ENCODE measurements at regions not wholly inside any gene's neighbourhood (a gene's known extent, or its start where the extent isn't known, plus 50 kb on each side); places are given as distances from the start of the nearest gene placed in this dataset.

GRCh38 chr11:27187075-27187847 is 146.6 kb downstream of the BBOX1 start:
- intact Hi-C loops (cut with DNase I; ENCODE audit: low total_unique reads): no loop called here
- TF ChIP-seq CTCF (IDR thresholded peaks at IDR 0.05): no peak
- no peak for TF ChIP-seq POLR2A (IDR thresholded peaks at IDR 0.05)
- no peak for TF ChIP-seq POLR2AphosphoS5 (IDR thresholded peaks at IDR 0.05)

GRCh38 chr11:27186580-27186979 is 146.0 kb downstream of the BBOX1 start:
- no peak for DNase-seq (ENCODE audit: low spot score in 2 of 2)
- no peak overlapping the region for H3K27ac ChIP-seq
- intact Hi-C loops (cut with DNase I; ENCODE audit: low total_unique reads): no loop called here
- H3K27me3 ChIP-seq: no peaks in the 10 kb centered on the region
- H3K36me3 ChIP-seq: no peaks in the 10 kb centered on the region
- H3K4me3 ChIP-seq: no peak overlapping the region
- TF ChIP-seq POLR2A (IDR thresholded peaks at IDR 0.05): no peak
- no peak for TF ChIP-seq CTCF (IDR thresholded peaks at IDR 0.05)
- TF ChIP-seq POLR2AphosphoS5 (IDR thresholded peaks at IDR 0.05): no peak
- H3K4me1 ChIP-seq: no peaks in the 10 kb centered on the region
- H3K9me3 ChIP-seq: no peaks in the 10 kb centered on the region

More at GRCh38 chr11:27187075-27187847, 146.6 kb downstream of the BBOX1 start:
- Histone ChIP-seq H3K27ac (no peak overlapping the region), H3K4me3 (no peak overlapping the region), H3K27me3 (no peaks in the 10 kb centered on the region), H3K4me1 (no peaks in the 10 kb centered on the region), H3K36me3 (no peaks in the 10 kb centered on the region), H3K9me3 (no peaks in the 10 kb centered on the region)
- DNase-seq (ENCODE audit: low spot score in 2 of 2): no peak

- Histone ChIP-seq H3K36me3 (no peaks in the 10 kb centered on the region), H3K27me3 (no peaks in the 10 kb centered on the region), H3K4me1 (no peaks in the 10 kb centered on the region), H3K9me3 (no peaks in the 10 kb centered on the region), H3K4me3 (no peak overlapping the region), H3K27ac (no peak overlapping the region)
- no peak for DNase-seq (ENCODE audit: low spot score in 2 of 2)
- intact Hi-C loops (cut with DNase I; ENCODE audit: low total_unique reads): loop anchor here (5.0 kb wide), 1 partner anchor 308 kb away; no protein-coding TSS in a partner anchor
- TF ChIP-seq POLR2A (IDR thresholded peaks at IDR 0.05): no peak
- no peak for TF ChIP-seq POLR2AphosphoS5 (IDR thresholded peaks at IDR 0.05)
- no peak for TF ChIP-seq CTCF (IDR thresholded peaks at IDR 0.05)
Observed at GRCh38 chr11:27184458-27185312, 144.1 kb downstream of the BBOX1 start.

GRCh38 chr11:27183672-27184457 is 143.2 kb downstream of the BBOX1 start:
- no peak overlapping the region for H3K4me3 ChIP-seq
- H3K27ac ChIP-seq: no peak overlapping the region
- DNase-seq (ENCODE audit: low spot score in 2 of 2): peak in 1 of 2 donors; percentile 23
- no peak for TF ChIP-seq POLR2AphosphoS5 (IDR thresholded peaks at IDR 0.05)
- TF ChIP-seq POLR2A (IDR thresholded peaks at IDR 0.05): no peak
- peak; percentile 62 to 79 (median 72) for TF ChIP-seq CTCF (IDR thresholded peaks at IDR 0.05)
- H3K36me3 ChIP-seq: no peaks in the 10 kb centered on the region
- intact Hi-C loops (cut with DNase I; ENCODE audit: low total_unique reads): loop anchor here (5.0 kb wide), 1 partner anchor 308 kb away; no protein-coding TSS in a partner anchor
- no peaks in the 10 kb centered on the region for H3K9me3 ChIP-seq
- no peaks in the 10 kb centered on the region for H3K27me3 ChIP-seq
- no peaks in the 10 kb centered on the region for H3K4me1 ChIP-seq

Measured in breast epithelium (tissue), 4 donors.